Iris pigment epithelial cell (primary cell): ENCODE measurements at regions not wholly inside any gene's neighbourhood (a gene's known extent, or its start where the extent isn't known, plus 50 kb on each side); places are given as distances from the start of the nearest gene placed in this dataset.

Experiments
- DNase-seq: peaks from one replicate; pipeline ENCODE4 v3.0.0-alpha.2; 2011; ENCODE audit warnings: low read depth

DNA sequence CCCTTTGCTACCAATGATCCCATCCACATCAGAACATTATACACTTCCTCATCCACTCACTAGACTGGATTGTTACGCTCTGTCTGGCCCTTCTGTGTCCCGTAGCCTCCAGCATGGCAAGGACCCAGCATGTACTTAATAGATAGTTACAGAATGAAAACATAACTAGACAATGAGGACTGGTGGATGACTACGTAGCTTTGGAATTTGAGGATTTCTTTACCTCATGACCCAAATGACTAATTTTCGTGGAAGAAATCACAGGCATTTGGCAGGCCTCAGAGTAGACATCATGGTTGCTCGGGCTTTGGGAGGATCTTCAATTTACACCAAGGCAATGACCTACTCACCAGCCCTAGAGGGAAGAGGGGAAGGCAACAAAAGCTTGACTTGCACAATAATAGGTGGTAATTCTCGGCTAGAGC is 299.8 kb downstream of the TLE1 start:
- DNase-seq: peak; percentile 98

GRCh38 chr9:81388831-81389230 is 300.5 kb downstream of the TLE1 start:
- DNase-seq: no peak

- DNase-seq: no peak
Measured at GRCh38 chr9:81387360-81388106, 301.8 kb downstream of the TLE1 start.

DNA sequence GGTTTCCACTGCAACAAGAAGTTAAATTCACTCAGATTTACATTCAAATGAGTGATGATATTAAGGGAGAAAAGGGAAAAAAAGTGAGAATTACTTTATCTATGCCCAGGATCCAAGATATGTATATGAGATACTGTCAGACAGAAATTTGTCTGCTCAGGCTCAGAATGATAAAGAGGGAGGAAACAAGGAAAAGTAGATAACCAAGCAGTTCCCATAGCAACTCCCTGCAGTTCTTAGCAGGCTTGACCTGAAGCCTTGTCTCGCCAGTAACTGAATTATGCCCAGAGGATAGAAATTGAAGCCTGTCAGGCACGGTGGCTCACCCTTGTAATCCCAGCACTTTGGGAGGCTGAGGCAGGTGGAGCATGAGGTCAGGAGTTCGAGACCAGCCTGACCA is 304.4 kb downstream of the TLE1 start:
- DNase-seq: no peak

GRCh38 chr9:81382281-81382680 is 307.1 kb downstream of the TLE1 start:
- DNase-seq: no peak

GRCh38 chr9:81381694-81382093 is 307.7 kb downstream of the TLE1 start:
- DNase-seq: no peak

GRCh38 chr9:81380504-81381359 is 308.6 kb downstream of the TLE1 start:
- no peak for DNase-seq

- no peak for DNase-seq
Measured at GRCh38 chr9:81379655-81380054, 309.7 kb downstream of the TLE1 start.

DNA sequence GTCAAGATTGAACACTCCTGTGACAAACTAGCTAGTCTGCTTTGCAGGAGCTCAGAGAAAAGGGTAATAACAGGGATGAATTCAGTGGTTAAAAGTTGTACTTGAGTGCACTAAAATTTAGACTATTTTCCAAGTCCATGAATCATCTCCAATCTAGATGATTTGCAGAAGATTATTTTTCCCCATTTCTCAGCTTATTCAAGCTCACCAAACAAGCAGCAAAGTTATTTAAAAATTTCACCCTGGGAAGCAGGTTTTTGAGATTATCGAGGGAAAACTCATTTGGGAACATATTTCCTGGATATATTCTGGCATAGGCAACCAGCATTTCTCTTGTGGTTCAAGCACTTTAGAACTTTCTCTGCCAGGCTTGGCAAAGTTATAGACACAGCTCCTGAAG is 311.4 kb downstream of the TLE1 start:
- DNase-seq: no peak

GRCh38 chr9:81377320-81377719 is 312.0 kb downstream of the TLE1 start:
- DNase-seq: no peak

DNA sequence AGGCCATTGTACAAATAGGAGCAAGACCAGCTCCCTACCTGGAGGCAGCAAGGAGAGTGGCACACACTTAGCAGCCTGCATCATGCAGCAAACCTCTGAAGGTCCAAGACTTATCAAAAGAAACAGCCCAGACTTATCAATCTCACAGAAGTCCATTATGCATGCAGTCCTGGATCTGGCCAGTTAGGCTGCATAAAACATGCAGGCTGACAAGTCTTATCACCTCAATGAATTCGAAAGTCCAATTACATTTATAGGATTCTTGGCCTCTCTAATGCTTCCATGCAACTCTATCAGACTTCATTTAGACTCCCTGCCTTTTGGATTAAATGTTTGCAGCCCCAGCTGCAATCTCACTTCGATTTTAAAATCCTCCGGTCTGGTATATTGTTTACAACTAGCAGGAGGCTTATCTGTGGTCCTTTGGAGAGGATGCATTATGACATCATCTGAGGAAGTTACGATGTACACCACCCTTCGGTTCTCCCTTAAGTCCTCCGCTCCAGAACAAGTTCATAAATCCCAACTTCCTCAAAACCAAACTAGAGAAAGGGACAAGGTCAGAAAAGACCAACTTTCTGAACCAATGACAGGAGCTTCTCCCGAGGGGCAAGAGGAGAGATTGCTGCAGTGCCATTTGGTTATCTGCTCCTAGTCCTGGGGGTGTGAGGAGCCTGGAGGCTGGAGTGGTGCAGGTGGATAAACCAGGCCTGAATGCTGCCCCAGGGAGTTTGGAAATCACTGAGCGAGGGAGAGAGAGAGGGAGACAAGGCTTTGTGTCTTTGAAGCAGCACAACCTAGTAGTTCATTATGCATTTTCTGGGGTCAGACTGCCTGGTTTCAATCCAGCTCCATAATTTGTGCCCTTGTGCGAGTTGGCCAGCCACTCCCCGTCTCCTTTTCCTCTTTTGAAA is 313.9 kb downstream of the TLE1 start:
- DNase-seq: no peak

GRCh38 chr9:81374459-81375186 is 314.7 kb downstream of the TLE1 start:
- DNase-seq: no peak

- DNase-seq: no peak
Measured at GRCh38 chr9:81373294-81373693, 316.1 kb downstream of the TLE1 start.

DNA sequence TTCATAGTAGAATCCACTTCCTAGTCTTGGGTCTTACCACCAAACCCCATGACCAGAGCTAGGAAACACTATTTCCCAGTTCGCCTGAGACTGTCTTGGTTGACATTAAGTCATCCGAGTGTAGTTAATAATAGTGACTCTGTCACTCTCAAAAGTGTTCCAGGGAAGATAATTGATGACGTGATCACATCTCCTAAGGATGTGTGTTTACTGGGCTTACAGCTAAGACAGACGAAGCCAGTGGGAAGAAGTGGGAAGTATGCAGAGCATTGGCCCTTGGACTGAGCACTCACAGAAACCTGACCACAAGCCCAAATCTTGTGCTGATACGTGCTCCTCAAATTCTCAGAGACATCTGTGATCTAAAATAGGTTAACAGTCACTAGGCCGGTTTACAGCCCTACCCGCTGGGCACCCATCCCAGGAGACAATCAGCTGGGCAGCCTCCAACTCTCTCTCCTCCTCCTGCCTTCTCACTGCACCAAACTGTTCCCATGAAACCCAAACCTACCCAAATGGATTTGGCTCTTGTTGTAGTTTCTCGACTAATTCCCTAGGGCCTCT is 316.6 kb downstream of the TLE1 start:
- no peak for DNase-seq

- no peak for DNase-seq
Measured at GRCh38 chr9:81371824-81372223, 317.5 kb downstream of the TLE1 start.

- DNase-seq: no peak
Measured at GRCh38 chr9:81370650-81371049, 318.7 kb downstream of the TLE1 start.

GRCh38 chr9:81370096-81370495 is 319.3 kb downstream of the TLE1 start:
- DNase-seq: no peak

DNA sequence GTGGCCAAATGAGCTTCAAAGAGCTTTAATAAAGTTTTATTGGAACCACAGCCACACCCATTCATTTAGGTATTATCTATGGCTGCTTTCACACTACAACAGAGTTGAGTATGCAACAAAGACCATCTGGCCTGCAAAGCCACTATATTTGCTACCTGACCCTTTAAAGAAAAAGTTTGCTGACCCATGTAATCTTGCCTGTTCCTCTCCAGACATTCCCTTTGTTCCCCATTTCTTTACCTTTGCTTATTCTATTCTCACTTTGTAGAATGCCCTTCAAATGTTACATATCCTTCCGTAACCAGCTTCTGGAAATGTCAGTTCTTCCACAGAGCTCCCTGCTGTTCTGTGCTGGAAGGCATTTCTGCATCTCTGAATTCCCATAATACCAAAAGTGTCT is 320.2 kb downstream of the TLE1 start:
- DNase-seq: no peak

DNA sequence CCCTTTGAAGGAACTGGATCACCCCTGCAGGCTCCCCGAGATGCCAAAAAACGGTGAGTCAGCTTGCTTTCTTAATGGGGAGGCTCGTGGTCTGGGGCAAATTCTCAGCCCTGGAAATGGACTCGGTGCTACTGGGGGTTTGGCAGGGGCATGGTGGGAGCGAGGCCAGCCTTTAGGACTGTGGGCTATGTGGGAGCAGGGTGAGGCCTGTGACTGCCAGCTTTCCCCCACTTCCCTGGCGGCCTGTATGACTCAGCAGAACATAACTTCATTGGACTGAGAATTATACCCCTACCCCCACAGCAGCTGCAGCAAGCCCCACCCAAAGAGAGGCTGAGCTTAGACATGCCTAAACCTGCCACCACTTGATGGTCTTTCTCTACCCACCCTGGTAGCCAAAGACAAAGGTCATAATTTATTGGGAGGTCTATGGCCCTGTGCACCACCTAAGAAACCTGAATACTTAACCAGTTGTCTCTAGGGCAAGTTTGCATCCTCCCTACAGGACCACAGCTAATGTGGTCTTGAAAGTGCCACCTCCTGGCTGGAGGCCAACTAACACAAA is 325.3 kb downstream of the TLE1 start:
- DNase-seq: peak; percentile 9

DNA sequence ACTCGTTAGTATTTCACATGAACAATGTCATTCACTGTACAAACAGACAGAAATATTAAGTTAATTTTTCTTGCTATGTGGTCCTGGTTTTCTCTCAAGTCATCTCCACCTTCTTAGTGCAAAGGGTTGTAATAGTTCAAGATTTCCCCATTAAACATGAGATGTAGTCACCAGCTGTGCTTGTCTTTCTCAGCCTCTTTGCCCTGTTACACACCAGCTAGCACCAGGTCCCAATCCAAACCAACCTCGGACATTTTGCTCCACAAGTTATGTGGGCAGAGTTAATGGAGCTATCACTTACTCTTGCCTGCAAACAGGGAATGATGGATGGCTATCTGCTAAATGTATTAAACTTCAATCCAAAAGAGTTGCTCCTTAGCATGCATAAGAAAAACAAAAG is 328.1 kb downstream of the TLE1 start:
- DNase-seq: no peak

- no peak for DNase-seq
Measured at GRCh38 chr9:81351166-81351565, 338.2 kb downstream of the TLE1 start.
